ENCODE measurements at regions not wholly inside any gene's neighbourhood (a gene's known extent, or its start where the extent isn't known, plus 50 kb on each side); places are given as distances from the start of the nearest gene placed in this dataset.

- Histone ChIP-seq H3K9me2 (ENCODE audit: low read depth, low read length) (no peaks in the 10 kb centered on the region), H3K4me1 (ENCODE audit: insufficient read depth, low read length, severe bottlenecking) (no peaks in the 10 kb centered on the region), H3K9ac (ENCODE audit: low read length) (no peak overlapping the region), H3K4me3 (ENCODE audit: low read depth, low read length, poor library complexity, severe bottlenecking) (no peak overlapping the region), H3F3A (ENCODE audit: insufficient read depth, low read length) (no peaks in the 10 kb centered on the region), H3K4me2 (ENCODE audit: low read length) (no peak overlapping the region), H3K9me3 (ENCODE audit: low read length) (no peaks in the 10 kb centered on the region), H2AFZ (ENCODE audit: low read length) (no peak overlapping the region), H3K27me3 (ENCODE audit: insufficient read depth, low read length) (no peaks in the 10 kb centered on the region), H4K20me1 (ENCODE audit: insufficient read depth, low read length) (no peaks in the 10 kb centered on the region), H3K27ac (ENCODE audit: low read depth, low read length, poor library complexity, severe bottlenecking) (no peak overlapping the region), H3K36me3 (ENCODE audit: insufficient read depth, low read length) (no peaks in the 10 kb centered on the region), H3K79me2 (ENCODE audit: insufficient read depth, low read length) (no peaks in the 10 kb centered on the region)
- TF ChIP-seq EZH2 (IDR thresholded peaks at IDR 0.05; ENCODE audit: borderline replicate concordance, low read length) (no peak), CTCF (IDR thresholded peaks at IDR 0.05; ENCODE audit: low read length) (no peak)
Measured at GRCh38 chr10:78150756-78151155, 117.1 kb downstream of the RPS24 start.

GRCh38 chr10:78155722-78156121 lies 122.1 kb downstream of the RPS24 start:
- H3K4me3 ChIP-seq (ENCODE audit: low read depth, low read length, poor library complexity, severe bottlenecking) = no peak overlapping the region
- no peaks in the 10 kb centered on the region for H3F3A ChIP-seq (ENCODE audit: insufficient read depth, low read length)
- no peaks in the 10 kb centered on the region for H3K79me2 ChIP-seq (ENCODE audit: insufficient read depth, low read length)
- H3K36me3 ChIP-seq (ENCODE audit: insufficient read depth, low read length) = no peaks in the 10 kb centered on the region
- TF ChIP-seq EZH2 (IDR thresholded peaks at IDR 0.05; ENCODE audit: borderline replicate concordance, low read length) = no peak
- no peak for TF ChIP-seq CTCF (IDR thresholded peaks at IDR 0.05; ENCODE audit: low read length)
- no peaks in the 10 kb centered on the region for H3K27me3 ChIP-seq (ENCODE audit: insufficient read depth, low read length)
- no peak overlapping the region for H3K4me2 ChIP-seq (ENCODE audit: low read length)
- no peak overlapping the region for H3K27ac ChIP-seq (ENCODE audit: low read depth, low read length, poor library complexity, severe bottlenecking)
- H2AFZ ChIP-seq (ENCODE audit: low read length) = no peak overlapping the region
- no peaks in the 10 kb centered on the region for H3K9me2 ChIP-seq (ENCODE audit: low read depth, low read length)
- H3K9ac ChIP-seq (ENCODE audit: low read length) = no peak overlapping the region
- H3K4me1 ChIP-seq (ENCODE audit: insufficient read depth, low read length, severe bottlenecking) = no peaks in the 10 kb centered on the region
- no peaks in the 10 kb centered on the region for H3K9me3 ChIP-seq (ENCODE audit: low read length)
- H4K20me1 ChIP-seq (ENCODE audit: insufficient read depth, low read length) = no peaks in the 10 kb centered on the region

GRCh38 chr10:78160591-78160990 lies 126.9 kb downstream of the RPS24 start:
- Histone ChIP-seq H3K27ac (ENCODE audit: low read depth, low read length, poor library complexity, severe bottlenecking) (no peak overlapping the region), H3K9me3 (ENCODE audit: low read length) (no peaks in the 10 kb centered on the region), H3K9me2 (ENCODE audit: low read depth, low read length) (no peaks in the 10 kb centered on the region), H3K27me3 (ENCODE audit: insufficient read depth, low read length) (no peaks in the 10 kb centered on the region; the same call in 1 of the 2 replicates), H3K4me1 (ENCODE audit: insufficient read depth, low read length, severe bottlenecking) (no peaks in the 10 kb centered on the region), H3F3A (ENCODE audit: insufficient read depth, low read length) (no peaks in the 10 kb centered on the region), H4K20me1 (ENCODE audit: insufficient read depth, low read length) (no peaks in the 10 kb centered on the region), H3K36me3 (ENCODE audit: insufficient read depth, low read length) (no peaks in the 10 kb centered on the region), H3K9ac (ENCODE audit: low read length) (no peak overlapping the region), H3K4me2 (ENCODE audit: low read length) (no peak overlapping the region), H3K4me3 (ENCODE audit: low read depth, low read length, poor library complexity, severe bottlenecking) (no peak overlapping the region), H2AFZ (ENCODE audit: low read length) (no peak overlapping the region), H3K79me2 (ENCODE audit: insufficient read depth, low read length) (no peaks in the 10 kb centered on the region)
- TF ChIP-seq EZH2 (IDR thresholded peaks at IDR 0.05; ENCODE audit: borderline replicate concordance, low read length) (no peak), CTCF (IDR thresholded peaks at IDR 0.05; ENCODE audit: low read length) (no peak)
